Astrocyte (in vitro differentiated cells and primary cell): ENCODE measurements at regions not wholly inside any gene's neighbourhood (a gene's known extent, or its start where the extent isn't known, plus 50 kb on each side); places are given as distances from the start of the nearest gene placed in this dataset.

Experiments used
- DNase-seq: peaks from one replicate; pipeline ENCODE4 v3.0.0-alpha.2; 2010; ENCODE audit warnings: low read depth
- FAIRE-seq: peaks from 2 replicates; lab custom pipeline; 2011; peaks lifted over from hg19 to GRCh38; lab: Jason Lieb, UNC
- H2AFZ ChIP-seq: 2 replicates; pipeline ENCODE4 v1.6.0; 2012; ENCODE audit warnings: low read depth, low read length, inconsistent platforms
- H3K27ac ChIP-seq: 2 replicates; pipeline ENCODE4 v1.5.1; 2011; ENCODE audit warnings: low read depth, low read length, inconsistent platforms
- H3K27me3 ChIP-seq: 2 replicates; pipeline ENCODE4 v1.6.0; 2011; ENCODE audit warnings: low read length, inconsistent platforms; ENCODE audit not compliant: insufficient read depth
- H3K36me3 ChIP-seq: 2 replicates; pipeline ENCODE4 v1.5.1; 2011; ENCODE audit warnings: low read length, inconsistent platforms; ENCODE audit not compliant: insufficient read depth
- H3K4me1 ChIP-seq: 2 replicates; pipeline ENCODE4 v1.5.1; 2011; ENCODE audit warnings: low read length, inconsistent platforms; ENCODE audit not compliant: insufficient read depth
- H3K4me2 ChIP-seq: 2 replicates; pipeline ENCODE4 v1.6.0; 2012; ENCODE audit warnings: low read length, inconsistent platforms
- H3K4me3 ChIP-seq: 2 replicates; pipeline ENCODE4 v1.5.1; 2011; ENCODE audit warnings: low read depth, mild to moderate bottlenecking, low read length, inconsistent platforms; ENCODE audit not compliant: insufficient read depth
- H3K79me2 ChIP-seq: 2 replicates; pipeline ENCODE4 v1.6.0; 2012; ENCODE audit warnings: mild to moderate bottlenecking, low read length, inconsistent platforms; ENCODE audit not compliant: insufficient read depth
- H3K9ac ChIP-seq: 2 replicates; pipeline ENCODE4 v1.6.0; 2012; ENCODE audit warnings: mild to moderate bottlenecking, low read length, inconsistent platforms
- H3K9me3 ChIP-seq: 2 replicates; pipeline ENCODE4 v1.5.1; 2012; ENCODE audit warnings: low read depth, mild to moderate bottlenecking, low read length, inconsistent platforms; ENCODE audit not compliant: insufficient read depth
- H4K20me1 ChIP-seq: 2 replicates; pipeline ENCODE4 v1.6.0; 2012; ENCODE audit warnings: low read length, inconsistent platforms; ENCODE audit not compliant: insufficient read depth
- H3K27ac Mint-ChIP-seq: one replicate; pipeline ENCODE4 v1.8.0; 2021; ENCODE audit warnings: mild to moderate bottlenecking, mixed read lengths; ENCODE audit not compliant: unreplicated experiment
- H3K27me3 Mint-ChIP-seq: one replicate; pipeline ENCODE4 v1.8.0; 2021; ENCODE audit warnings: low read depth, mixed read lengths; ENCODE audit not compliant: unreplicated experiment
- H3K36me3 Mint-ChIP-seq: one replicate; pipeline ENCODE4 v1.8.0; 2021; ENCODE audit warnings: low read depth, mixed read lengths; ENCODE audit not compliant: unreplicated experiment
- H3K4me1 Mint-ChIP-seq: one replicate; pipeline ENCODE4 v1.8.0; 2021; ENCODE audit warnings: low read depth, mixed read lengths; ENCODE audit not compliant: unreplicated experiment
- H3K4me3 Mint-ChIP-seq: one replicate; pipeline ENCODE4 v1.8.0; 2021; ENCODE audit warnings: mild to moderate bottlenecking, moderate library complexity, mixed read lengths; ENCODE audit not compliant: unreplicated experiment
- H3K9me3 Mint-ChIP-seq: one replicate; pipeline ENCODE4 v1.8.0; 2021; ENCODE audit warnings: mild to moderate bottlenecking, mixed read lengths; ENCODE audit not compliant: unreplicated experiment
- CTCF ChIP-seq: IDR thresholded peaks from 2 replicates; pipeline ENCODE4 v1.5.1; 2011; ENCODE audit warnings: low read depth, mild to moderate bottlenecking, inconsistent platforms, low read length, moderate library complexity; ENCODE audit not compliant: insufficient read depth
- EZH2 ChIP-seq: IDR thresholded peaks from 2 replicates; pipeline ENCODE4 v1.6.1; 2012; ENCODE audit warnings: mild to moderate bottlenecking, low read length, inconsistent platforms; ENCODE audit not compliant: insufficient read depth

- TF ChIP-seq CTCF (no peak), EZH2 (no peak)
- Mint-ChIP-seq H3K27me3 (peaks cover 7% of the 10 kb centered on the region), H3K4me1 (peaks cover 30% of the 10 kb centered on the region), H3K4me3 (no peak overlapping the region), H3K36me3 (no peaks in the 10 kb centered on the region), H3K9me3 (no peaks in the 10 kb centered on the region), H3K27ac (no peak overlapping the region)
- no peaks in the 10 kb centered on the region for H3K79me2 ChIP-seq
- no peak overlapping the region for H3K4me3 ChIP-seq
- no peak overlapping the region for H3K4me2 ChIP-seq
- H3K27me3 ChIP-seq = no peaks in the 10 kb centered on the region
- peaks cover 14% of the 10 kb centered on the region for H3K4me1 ChIP-seq
- no peaks in the 10 kb centered on the region for H3K36me3 ChIP-seq
- no peak overlapping the region for H3K9ac ChIP-seq
- no peak for FAIRE-seq
- H3K27ac ChIP-seq = no peak overlapping the region
- no peaks in the 10 kb centered on the region for H4K20me1 ChIP-seq
- H2AFZ ChIP-seq = no peak overlapping the region
- no peaks in the 10 kb centered on the region for H3K9me3 ChIP-seq
- DNase-seq = no peak
Observed at GRCh38 chr13:109875746-109876145, 89.4 kb upstream of the IRS2 start.

GRCh38 chr13:109874484-109875454 is 88.4 kb upstream of the IRS2 start:
- Histone ChIP-seq H3K27me3 (no peaks in the 10 kb centered on the region), H2AFZ (no peak overlapping the region), H4K20me1 (no peaks in the 10 kb centered on the region), H3K4me3 (no peak overlapping the region), H3K9me3 (no peaks in the 10 kb centered on the region), H3K9ac (no peak overlapping the region), H3K4me1 (peaks cover 14% of the 10 kb centered on the region), H3K36me3 (no peaks in the 10 kb centered on the region), H3K4me2 (peak overlapping the region; percentile 32), H3K27ac (peak overlapping the region; percentile 14), H3K79me2 (no peaks in the 10 kb centered on the region)
- TF ChIP-seq EZH2 (no peak), CTCF (no peak)
- FAIRE-seq (peak; percentile 83), DNase-seq (peak; percentile 80)
- Mint-ChIP-seq H3K9me3 (no peaks in the 10 kb centered on the region), H3K27me3 (peaks cover 4% of the 10 kb centered on the region), H3K4me1 (peaks cover 37% of the 10 kb centered on the region), H3K36me3 (no peaks in the 10 kb centered on the region), H3K4me3 (no peak overlapping the region), H3K27ac (peak overlapping the region; percentile 43)
